H9 (cell line): ENCODE measurements at regions not wholly inside any gene's neighbourhood (a gene's known extent, or its start where the extent isn't known, plus 50 kb on each side); places are given as distances from the start of the nearest gene placed in this dataset.

Source experiments
- DNase-seq: peaks from one replicate; pipeline ENCODE4 v3.0.0-alpha.2; 2017
- H2AFZ ChIP-seq: one replicate; pipeline ENCODE4 v1.6.1; 2013; ENCODE audit warnings: mild to moderate bottlenecking, low read length, control low read depth, moderate library complexity
- H2AK5ac ChIP-seq: 2 replicates; pipeline ENCODE4 v1.6.1; 2013; ENCODE audit warnings: low read length, control low read depth, mixed read lengths; ENCODE audit not compliant: insufficient read length
- H2BK120ac ChIP-seq: one replicate; pipeline ENCODE4 v1.6.1; 2013; ENCODE audit warnings: low read depth, mild to moderate bottlenecking, low read length, control low read depth, inconsistent platforms; ENCODE audit not compliant: poor library complexity, severe bottlenecking
- H2BK12ac ChIP-seq: 2 replicates; pipeline ENCODE4 v1.6.1; 2013; ENCODE audit warnings: low read length, control low read depth, mixed read lengths, low read depth; ENCODE audit not compliant: insufficient read length
- H2BK15ac ChIP-seq: 2 replicates; pipeline ENCODE4 v1.6.1; 2013; ENCODE audit warnings: low read depth, low read length, control low read depth
- H2BK20ac ChIP-seq: one replicate; pipeline ENCODE4 v1.6.1; 2013; ENCODE audit warnings: low read depth, mild to moderate bottlenecking, low read length, control low read depth, inconsistent platforms; ENCODE audit not compliant: poor library complexity, severe bottlenecking
- H2BK5ac ChIP-seq: 2 replicates; pipeline ENCODE4 v1.6.1; 2013; ENCODE audit warnings: low read length, control low read depth, mixed read lengths; ENCODE audit not compliant: insufficient read length
- H3K14ac ChIP-seq: 2 replicates; pipeline ENCODE4 v1.6.1; 2013; ENCODE audit warnings: low read length, control low read depth; ENCODE audit not compliant: insufficient read depth
- H3K18ac ChIP-seq: 2 replicates; pipeline ENCODE4 v1.6.1; 2013; ENCODE audit warnings: low read depth, mild to moderate bottlenecking, mixed read lengths, low read length, control low read depth; ENCODE audit not compliant: insufficient read length
- H3K23ac ChIP-seq: 2 replicates; pipeline ENCODE4 v1.6.1; 2013; ENCODE audit warnings: low read length, control low read depth, mixed read lengths, low read depth; ENCODE audit not compliant: insufficient read length
- H3K23me2 ChIP-seq: 2 replicates; pipeline ENCODE4 v1.6.1; 2013; ENCODE audit warnings: low read depth, mild to moderate bottlenecking, mixed read lengths, low read length, control low read depth; ENCODE audit not compliant: insufficient read length, poor library complexity, severe bottlenecking
- H3K27ac ChIP-seq: 2 replicates; pipeline ENCODE4 v1.5.1; 2013; ENCODE audit warnings: low read length, control low read depth, mixed read lengths, low read depth; ENCODE audit not compliant: insufficient read length
- H3K27me3 ChIP-seq: 2 replicates; pipeline ENCODE4 v1.6.1; 2013; ENCODE audit warnings: low read length, control low read depth, inconsistent platforms; ENCODE audit not compliant: insufficient read depth
- H3K4ac ChIP-seq: 2 replicates; pipeline ENCODE4 v1.6.1; 2013; ENCODE audit warnings: low read depth, mild to moderate bottlenecking, control low read depth, inconsistent platforms, low read length, moderate library complexity
- H3K4me1 ChIP-seq: 2 replicates; pipeline ENCODE4 v1.6.1; 2013; ENCODE audit warnings: low read length, control low read depth, inconsistent platforms; ENCODE audit not compliant: insufficient read depth
- H3K4me2 ChIP-seq: 2 replicates; pipeline ENCODE4 v1.6.1; 2013; ENCODE audit warnings: low read length, control low read depth, mixed read lengths; ENCODE audit not compliant: insufficient read length, insufficient read depth
- H3K56ac ChIP-seq: 2 replicates; pipeline ENCODE4 v1.6.1; 2013; ENCODE audit warnings: low read depth, mild to moderate bottlenecking, mixed read lengths, low read length, control low read depth; ENCODE audit not compliant: insufficient read length
- H3K79me1 ChIP-seq: 2 replicates; pipeline ENCODE4 v1.6.1; 2013; ENCODE audit warnings: low read depth, mild to moderate bottlenecking, moderate library complexity, low read length, control low read depth, inconsistent platforms; ENCODE audit not compliant: insufficient read depth, poor library complexity, severe bottlenecking
- H3K79me2 ChIP-seq: 2 replicates; pipeline ENCODE4 v1.6.1; 2013; ENCODE audit warnings: low read length, control low read depth, inconsistent platforms; ENCODE audit not compliant: insufficient read depth
- H3K9ac ChIP-seq: 2 replicates; pipeline ENCODE4 v1.6.1; 2013; ENCODE audit warnings: low read length, control low read depth, mixed read lengths; ENCODE audit not compliant: insufficient read length; ENCODE audit errors: extremely low read depth
- H3K9me3 ChIP-seq: one replicate; pipeline ENCODE4 v1.6.1; 2013; ENCODE audit warnings: low read depth, low read length, inconsistent platforms; ENCODE audit not compliant: control insufficient read depth
- H3T11ph ChIP-seq: one replicate; pipeline ENCODE4 v1.6.1; 2013; ENCODE audit warnings: mild to moderate bottlenecking, low read length, control low read depth, inconsistent platforms
- H4K20me1 ChIP-seq: one replicate; pipeline ENCODE4 v1.6.1; 2013; ENCODE audit not compliant: control insufficient read depth, insufficient read length, insufficient read depth
- H4K5ac ChIP-seq: 2 replicates; pipeline ENCODE4 v1.6.1; 2013; ENCODE audit warnings: low read depth, mild to moderate bottlenecking, mixed read lengths, low read length, control low read depth; ENCODE audit not compliant: insufficient read length
- H4K8ac ChIP-seq: replicated peaks from 2 replicates; pipeline ENCODE4 v1.6.1; 2013; ENCODE audit warnings: low read length, control low read depth, mixed read lengths, low read depth; ENCODE audit not compliant: insufficient read length
- H4K91ac ChIP-seq: 2 replicates; pipeline ENCODE4 v1.6.1; 2013; ENCODE audit warnings: low read depth, mild to moderate bottlenecking, moderate library complexity, mixed read lengths, low read length, control low read depth; ENCODE audit not compliant: insufficient read length
- H3K27ac Mint-ChIP-seq, 3 experiments: 2 replicates in 2 of 3; 3 replicates in 1 of 3; pipeline ENCODE4 v1.8.0; 2020 to 2021; ENCODE audit warnings: mixed read lengths in 3 of 3, mild to moderate bottlenecking in 1 of 3, moderate library complexity in 1 of 3
- H3K27me3 Mint-ChIP-seq: 2 replicates; pipeline ENCODE4 v1.8.0; 2021; ENCODE audit warnings: low read depth, mild to moderate bottlenecking, moderate library complexity, mixed read lengths
- H3K36me3 Mint-ChIP-seq, 3 experiments: 2 replicates in 2 of 3; 3 replicates in 1 of 3; pipeline ENCODE4 v1.8.0; 2020 to 2021; ENCODE audit warnings: low read depth in 3 of 3, mixed read lengths in 3 of 3; ENCODE audit not compliant: insufficient read depth in 1 of 3
- H3K4me1 Mint-ChIP-seq, 2 experiments: 2 replicates each; pipeline ENCODE4 v1.8.0; 2020; ENCODE audit warnings: mixed read lengths in 2 of 2
- H3K4me3 Mint-ChIP-seq, 2 experiments: 2 replicates in 1 of 2; 3 replicates in 1 of 2; pipeline ENCODE4 v1.8.0; 2020 to 2021; ENCODE audit warnings: mild to moderate bottlenecking in 2 of 2, mixed read lengths in 2 of 2, moderate library complexity in 1 of 2
- H3K9me3 Mint-ChIP-seq, 2 experiments: 2 replicates in 1 of 2; 3 replicates in 1 of 2; pipeline ENCODE4 v1.8.0; 2020; ENCODE audit warnings: mild to moderate bottlenecking in 2 of 2, mixed read lengths in 2 of 2, moderate library complexity in 1 of 2
- WGBS: extraction: QIAGEN DNeasy Blood & Tissue Kit; methylation state at CpG from one replicate; pipeline ENCODE4 v1.1.7; 2013; ENCODE audit warnings: missing lambda C conversion rate, low lambda C conversion rate, mixed read lengths; ENCODE audit not compliant: insufficient read length; ENCODE audit errors: extremely low coverage; 5-methylcytosine and 5-hydroxymethylcytosine counted together
- TF ChIP-seq, protein P1 (sequence below): fragments of 200-600 bp; sonication (generic); conservative IDR thresholded peaks from 3 replicates; pipeline ENCODE4 v1.8.0; 2021; ENCODE audit warnings: antibody characterized with exemption, mild to moderate bottlenecking

DNA sequence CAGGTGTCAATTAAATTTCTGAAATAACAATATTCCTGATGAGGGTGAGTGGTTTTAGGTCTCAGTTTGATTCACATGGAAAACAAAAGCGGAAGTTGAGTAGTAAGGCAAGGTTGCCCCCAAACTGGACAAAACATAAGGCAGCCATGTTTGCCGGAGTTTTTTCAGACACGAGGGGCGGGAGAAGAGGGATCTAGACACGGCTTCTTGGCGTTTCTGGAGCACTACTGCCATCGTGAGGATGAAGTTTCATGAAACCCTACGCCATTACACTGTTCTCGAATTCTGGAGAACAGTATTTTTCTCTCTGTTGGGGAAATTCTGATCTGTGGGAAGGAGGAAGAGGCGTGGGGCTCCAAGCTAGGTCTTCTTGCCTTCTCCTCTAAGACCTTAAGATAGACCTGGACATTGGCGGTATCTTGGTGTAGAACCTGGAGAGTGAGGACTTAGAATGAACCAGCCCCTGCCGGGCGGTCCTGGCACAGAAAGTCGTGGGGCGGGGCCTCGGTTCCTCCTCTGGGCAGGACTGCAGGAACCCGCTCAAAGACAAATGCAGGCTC, 160.3 kb downstream of the OR13H1 start:
- Histone ChIP-seq H3K79me1 (no peaks in the 10 kb centered on the region), H3K79me2 (no peaks in the 10 kb centered on the region), H2BK20ac (no peak overlapping the region), H3K4ac (no peak overlapping the region), H2AK5ac (no peak overlapping the region), H3K23me2 (no peaks in the 10 kb centered on the region), H2BK15ac (no peak overlapping the region), H2AFZ (no peak overlapping the region), H3K4me2 (no peak overlapping the region), H4K91ac (no peak overlapping the region), H2BK5ac (no peak overlapping the region), H3K9me3 (peaks cover 5% of the 10 kb centered on the region), H3K23ac (no peak overlapping the region), H3K9ac (no peak overlapping the region), H2BK12ac (no peak overlapping the region), H4K20me1 (no peaks in the 10 kb centered on the region), H3K18ac (no peak overlapping the region), H4K5ac (no peak overlapping the region), H3K56ac (no peak overlapping the region), H4K8ac (no peak overlapping the region), H3K4me1 (no peaks in the 10 kb centered on the region), H3T11ph (no peak overlapping the region), H3K14ac (no peak overlapping the region; the same call in 1 of the 2 replicates), H3K27me3 (no peaks in the 10 kb centered on the region), H3K27ac (no peak overlapping the region), H2BK120ac (no peak overlapping the region)
- Mint-ChIP-seq H3K4me3 (no peak overlapping the region), H3K9me3 (peaks cover 4 to 10% of the 10 kb centered on the region in 2 experiments), H3K36me3 (peaks cover 76 to 87% (median 86%) of the 10 kb centered on the region in 3 experiments), H3K27ac (peak overlapping the region in 2 of 3 experiments; percentile 28 to 49; a peak in 1 of 7 replicates), H3K27me3 (no peaks in the 10 kb centered on the region), H3K4me1 (0 out of 4 replicates have a peak, but pooled peaks cover 0 to 2% of the 10 kb centered on the region in 2 experiments)
- no peak for DNase-seq
- TF ChIP-seq, protein P1, sequence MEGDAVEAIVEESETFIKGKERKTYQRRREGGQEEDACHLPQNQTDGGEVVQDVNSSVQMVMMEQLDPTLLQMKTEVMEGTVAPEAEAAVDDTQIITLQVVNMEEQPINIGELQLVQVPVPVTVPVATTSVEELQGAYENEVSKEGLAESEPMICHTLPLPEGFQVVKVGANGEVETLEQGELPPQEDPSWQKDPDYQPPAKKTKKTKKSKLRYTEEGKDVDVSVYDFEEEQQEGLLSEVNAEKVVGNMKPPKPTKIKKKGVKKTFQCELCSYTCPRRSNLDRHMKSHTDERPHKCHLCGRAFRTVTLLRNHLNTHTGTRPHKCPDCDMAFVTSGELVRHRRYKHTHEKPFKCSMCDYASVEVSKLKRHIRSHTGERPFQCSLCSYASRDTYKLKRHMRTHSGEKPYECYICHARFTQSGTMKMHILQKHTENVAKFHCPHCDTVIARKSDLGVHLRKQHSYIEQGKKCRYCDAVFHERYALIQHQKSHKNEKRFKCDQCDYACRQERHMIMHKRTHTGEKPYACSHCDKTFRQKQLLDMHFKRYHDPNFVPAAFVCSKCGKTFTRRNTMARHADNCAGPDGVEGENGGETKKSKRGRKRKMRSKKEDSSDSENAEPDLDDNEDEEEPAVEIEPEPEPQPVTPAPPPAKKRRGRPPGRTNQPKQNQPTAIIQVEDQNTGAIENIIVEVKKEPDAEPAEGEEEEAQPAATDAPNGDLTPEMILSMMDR, result peak; percentile 23; the same call in 1 of the 3 replicates
- no CpG with 5 or more reads among the region's 17 CpGs for WGBS
